ENCODE measurements at regions not wholly inside any gene's neighbourhood (a gene's known extent, or its start where the extent isn't known, plus 50 kb on each side); places are given as distances from the start of the nearest gene placed in this dataset.

- in situ Hi-C loops (cut with MboI; ENCODE audit: low pct_unique_long_range_greater_than_20kb, low sequenced_read_pairs, unreplicated experiment) = no loop called here
- no peak for TF ChIP-seq CTCF (IDR thresholded peaks at IDR 0.05; ENCODE audit: extremely low read depth, insufficient read depth, missing control alignments)
- DNase-seq (ENCODE audit: low spot score) = no peak
Measured at GRCh38 chr10:10629512-10629911, 388.2 kb upstream of the CELF2 start.

GRCh38 chr10:10630281-10630680 is 387.4 kb upstream of the CELF2 start:
- no peak for TF ChIP-seq CTCF (IDR thresholded peaks at IDR 0.05; ENCODE audit: extremely low read depth, insufficient read depth, missing control alignments)
- no peak for DNase-seq (ENCODE audit: low spot score)
- in situ Hi-C loops (cut with MboI; ENCODE audit: low pct_unique_long_range_greater_than_20kb, low sequenced_read_pairs, unreplicated experiment) = no loop called here

- in situ Hi-C loops (cut with MboI; ENCODE audit: low pct_unique_long_range_greater_than_20kb, low sequenced_read_pairs, unreplicated experiment) = no loop called here
- no peak for TF ChIP-seq CTCF (IDR thresholded peaks at IDR 0.05; ENCODE audit: extremely low read depth, insufficient read depth, missing control alignments)
- no peak for DNase-seq (ENCODE audit: low spot score)
Measured at GRCh38 chr10:10630782-10631181, 386.9 kb upstream of the CELF2 start.

- no peak for TF ChIP-seq CTCF (IDR thresholded peaks at IDR 0.05; ENCODE audit: extremely low read depth, insufficient read depth, missing control alignments)
- in situ Hi-C loops (cut with MboI; ENCODE audit: low pct_unique_long_range_greater_than_20kb, low sequenced_read_pairs, unreplicated experiment) = no loop called here
- no peak for DNase-seq (ENCODE audit: low spot score)
Measured at GRCh38 chr10:10642189-10642588, 375.5 kb upstream of the CELF2 start.

DNA sequence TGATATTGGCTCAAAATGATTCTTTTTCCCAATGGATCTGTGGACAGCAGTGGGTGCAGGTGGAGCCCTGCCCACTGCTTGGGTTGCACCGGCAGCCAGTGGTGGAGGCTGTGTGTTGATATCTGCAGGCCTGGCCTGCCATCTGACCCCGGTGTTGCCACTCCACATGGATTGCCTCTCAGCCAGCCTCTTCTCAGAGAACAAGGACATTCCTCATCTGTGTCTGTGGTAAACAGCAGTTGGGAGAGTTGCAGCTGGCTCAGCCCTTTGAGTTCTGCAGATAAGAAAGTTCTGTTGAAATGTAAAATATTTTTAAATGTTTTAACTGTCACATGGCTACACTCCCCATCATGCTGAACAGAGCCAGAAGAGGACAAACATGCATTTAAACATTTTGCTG is 374.9 kb upstream of the CELF2 start:
- DNase-seq (ENCODE audit: low spot score) = no peak
- no peak for TF ChIP-seq CTCF (IDR thresholded peaks at IDR 0.05; ENCODE audit: extremely low read depth, insufficient read depth, missing control alignments)
- in situ Hi-C loops (cut with MboI; ENCODE audit: low pct_unique_long_range_greater_than_20kb, low sequenced_read_pairs, unreplicated experiment) = no loop called here

- in situ Hi-C loops (cut with MboI; ENCODE audit: low pct_unique_long_range_greater_than_20kb, low sequenced_read_pairs, unreplicated experiment) = no loop called here
- no peak for TF ChIP-seq CTCF (IDR thresholded peaks at IDR 0.05; ENCODE audit: extremely low read depth, insufficient read depth, missing control alignments)
- DNase-seq (ENCODE audit: low spot score) = no peak
Measured at GRCh38 chr10:10644008-10644646, 373.5 kb upstream of the CELF2 start.

Measured in GM13977 (cell line).